NCI-H510A (cell line): ENCODE measurements at regions not wholly inside any gene's neighbourhood (a gene's known extent, or its start where the extent isn't known, plus 50 kb on each side); places are given as distances from the start of the nearest gene placed in this dataset.
"Not testable (repeated sequence)": the region's sequence is repeated elsewhere in the genome, so short reads cannot be mapped to it uniquely, and the experiment has no call there.

Experiments
- DNase-seq: peaks from one replicate; lab custom pipeline; 2025; lab: John Stamatoyannopoulos, UW

GRCh38 chr22:23437779-23438178, 142.3 kb downstream of the IGLL1 start:
- no peak for DNase-seq

GRCh38 chr22:23437107-23437395, 143.0 kb downstream of the IGLL1 start:
- DNase-seq, result not testable (repeated sequence)

GRCh38 chr22:23436354-23437106, 143.6 kb downstream of the IGLL1 start:
- not testable (repeated sequence) for DNase-seq

GRCh38 chr22:23435186-23435585, 144.9 kb downstream of the IGLL1 start:
- not testable (repeated sequence) for DNase-seq

GRCh38 chr22:23434198-23434830, 145.8 kb downstream of the IGLL1 start:
- not testable (repeated sequence) for DNase-seq

GRCh38 chr22:23433127-23434005, 146.7 kb downstream of the IGLL1 start:
- not testable (repeated sequence) for DNase-seq

GRCh38 chr22:23432719-23433118, 147.4 kb downstream of the IGLL1 start:
- not testable (repeated sequence) for DNase-seq

- peak; percentile 54 for DNase-seq
Observed at GRCh38 chr22:23431337-23432072, 148.6 kb downstream of the IGLL1 start.

GRCh38 chr22:23424551-23425068, 155.5 kb downstream of the IGLL1 start:
- not testable (repeated sequence) for DNase-seq

- DNase-seq, result no peak
Observed at GRCh38 chr22:23424031-23424430, 156.1 kb downstream of the IGLL1 start.

GRCh38 chr22:23422281-23422680, 157.8 kb downstream of the IGLL1 start:
- DNase-seq, result not testable (repeated sequence)

GRCh38 chr22:23421300-23421699, 158.8 kb downstream of the IGLL1 start:
- DNase-seq, result not testable (repeated sequence)

- DNase-seq, result no peak
Observed at GRCh38 chr22:23419931-23420330, 160.2 kb downstream of the IGLL1 start.

GRCh38 chr22:23419171-23419570, 160.9 kb downstream of the IGLL1 start:
- no peak for DNase-seq

- DNase-seq, result no peak
Observed at GRCh38 chr22:23418159-23418788, 161.8 kb downstream of the IGLL1 start.

- DNase-seq, result not testable (repeated sequence)
Observed at GRCh38 chr22:23417327-23417726, 162.8 kb downstream of the IGLL1 start.

GRCh38 chr22:23416169-23416690, 163.9 kb downstream of the IGLL1 start:
- not testable (repeated sequence) for DNase-seq

GRCh38 chr22:23415490-23415851, 164.6 kb downstream of the IGLL1 start:
- no peak for DNase-seq

- no peak for DNase-seq
Observed at GRCh38 chr22:23414727-23415489, 165.2 kb downstream of the IGLL1 start.

- DNase-seq, result no peak
Observed at GRCh38 chr22:23411739-23412138, 168.4 kb downstream of the IGLL1 start.
